SU-DHL-6 (cell line): ENCODE measurements at regions not wholly inside any gene's neighbourhood (a gene's known extent, or its start where the extent isn't known, plus 50 kb on each side); places are given as distances from the start of the nearest gene placed in this dataset.

Source experiments
- H2AFZ ChIP-seq: fragments of 200-600 bp; sonication (generic); 2 replicates; pipeline ENCODE4 v1.6.1; 2014; ENCODE audit warnings: low read depth, mild to moderate bottlenecking, moderate library complexity, mixed read lengths, antibody characterized with exemption, low read length; ENCODE audit not compliant: severe bottlenecking
- H3F3A ChIP-seq: fragments of 200-600 bp; shearing (Covaris generic); 2 replicates; pipeline ENCODE4 v1.6.0; 2016; ENCODE audit warnings: antibody characterized with exemption, mild to moderate bottlenecking; ENCODE audit not compliant: insufficient read depth
- H3K27ac ChIP-seq: fragments of 200-600 bp; sonication (generic); 2 replicates; pipeline ENCODE4 v1.5.1; 2016; ENCODE audit warnings: low read depth, mild to moderate bottlenecking, low read length, moderate library complexity, mixed read lengths
- H3K27me3 ChIP-seq: fragments of 200-600 bp; sonication (generic), shearing (Covaris generic); 2 replicates; pipeline ENCODE4 v1.6.0; 2014; ENCODE audit warnings: mild to moderate bottlenecking, low read length
- H3K36me3 ChIP-seq: fragments of 200-600 bp; sonication (generic); 2 replicates; pipeline ENCODE4 v1.6.1; 2014; ENCODE audit warnings: mild to moderate bottlenecking, low read length, mixed read lengths
- H3K4me2 ChIP-seq: fragments of 300-600, 200-600 bp; shearing (Covaris generic), sonication (generic); 2 replicates; pipeline ENCODE4 v1.6.0; 2014; ENCODE audit warnings: low read length, low read depth, mild to moderate bottlenecking; ENCODE audit not compliant: poor library complexity, severe bottlenecking
- H3K4me3 ChIP-seq: fragments of 200-600 bp; sonication (generic); 2 replicates; pipeline ENCODE4 v1.5.1; 2014; ENCODE audit warnings: antibody characterized with exemption, low read length, mild to moderate bottlenecking, mixed read lengths; ENCODE audit not compliant: insufficient read depth, poor library complexity, severe bottlenecking
- H3K79me2 ChIP-seq: fragments of 200-600 bp; sonication (generic); 2 replicates; pipeline ENCODE4 v1.6.1; 2014; ENCODE audit warnings: mild to moderate bottlenecking, low read length, moderate library complexity; ENCODE audit not compliant: insufficient read depth
- H3K9ac ChIP-seq: fragments of 200-600 bp; sonication (generic); 2 replicates; pipeline ENCODE4 v1.7.0; 2014; ENCODE audit warnings: mild to moderate bottlenecking, low read length
- H3K9me2 ChIP-seq: fragments of 200-600 bp; sonication (generic); replicated peaks from 2 replicates; pipeline ENCODE4 v1.6.1; 2014; ENCODE audit warnings: low read length; ENCODE audit not compliant: insufficient read depth
- H3K9me3 ChIP-seq: fragments of 200-600 bp; sonication (generic); 2 replicates; pipeline ENCODE4 v1.6.1; 2014; ENCODE audit warnings: low read length, mixed read lengths; ENCODE audit not compliant: insufficient read depth
- H4K20me1 ChIP-seq: fragments of 200-600 bp; sonication (generic); 2 replicates; pipeline ENCODE4 v1.6.1; 2014; ENCODE audit warnings: low read depth, mild to moderate bottlenecking, antibody characterized with exemption, low read length, moderate library complexity, mixed read lengths
- CTCF ChIP-seq: fragments of 200-600 bp; sonication (generic); IDR thresholded peaks from one replicate; pipeline ENCODE4 v1.5.1; 2017; ENCODE audit warnings: antibody characterized with exemption, mild to moderate bottlenecking, low read length, moderate library complexity; ENCODE audit not compliant: insufficient read depth, poor library complexity, severe bottlenecking
- EZH2phosphoT487 ChIP-seq: fragments of 200-600 bp; sonication (generic), shearing (Covaris generic); conservative IDR thresholded peaks from 2 replicates; pipeline ENCODE4 v1.6.1; 2018; ENCODE audit warnings: mild to moderate bottlenecking, antibody characterized with exemption, low read length, moderate library complexity, mixed read lengths

- no peaks in the 10 kb centered on the region for H3F3A ChIP-seq
- no peaks in the 10 kb centered on the region for H3K27me3 ChIP-seq
- H4K20me1 ChIP-seq = no peaks in the 10 kb centered on the region
- no peak overlapping the region for H3K4me2 ChIP-seq
- TF ChIP-seq CTCF (no peak), EZH2phosphoT487 (no peak)
- no peak overlapping the region for H3K27ac ChIP-seq
- H3K4me3 ChIP-seq = no peak overlapping the region
- H3K9me2 ChIP-seq = no peaks in the 10 kb centered on the region
- H3K9ac ChIP-seq = no peak overlapping the region
- no peak overlapping the region for H2AFZ ChIP-seq
- no peaks in the 10 kb centered on the region for H3K9me3 ChIP-seq
- no peaks in the 10 kb centered on the region for H3K36me3 ChIP-seq
- no peaks in the 10 kb centered on the region for H3K79me2 ChIP-seq
These were observed 283.1 kb downstream of the PREX1 start for GRCh38 chr20:48544402-48545339.

GRCh38 chr20:48541581-48542071 is 286.2 kb downstream of the PREX1 start:
- Histone ChIP-seq H4K20me1 (no peaks in the 10 kb centered on the region), H3K36me3 (no peaks in the 10 kb centered on the region), H3F3A (no peaks in the 10 kb centered on the region), H3K9me2 (no peaks in the 10 kb centered on the region), H3K9me3 (no peaks in the 10 kb centered on the region), H2AFZ (no peak overlapping the region), H3K4me2 (no peak overlapping the region), H3K27me3 (no peaks in the 10 kb centered on the region), H3K4me3 (no peak overlapping the region), H3K27ac (no peak overlapping the region), H3K79me2 (no peaks in the 10 kb centered on the region), H3K9ac (no peak overlapping the region)
- no peak for TF ChIP-seq CTCF
- TF ChIP-seq EZH2phosphoT487 = no peak

GRCh38 chr20:48538856-48539255 is 288.9 kb downstream of the PREX1 start:
- Histone ChIP-seq H2AFZ (no peak overlapping the region), H3K4me2 (no peak overlapping the region), H3K36me3 (no peaks in the 10 kb centered on the region), H3K27me3 (no peaks in the 10 kb centered on the region), H3K4me3 (no peak overlapping the region), H3K79me2 (no peaks in the 10 kb centered on the region), H3K9me3 (no peaks in the 10 kb centered on the region), H3K27ac (no peak overlapping the region), H3K9me2 (no peaks in the 10 kb centered on the region), H3F3A (no peaks in the 10 kb centered on the region), H4K20me1 (no peaks in the 10 kb centered on the region), H3K9ac (no peak overlapping the region)
- TF ChIP-seq CTCF (no peak), EZH2phosphoT487 (no peak)
